Breast epithelium (tissue), 3 donors: ENCODE measurements at regions not wholly inside any gene's neighbourhood (a gene's known extent, or its start where the extent isn't known, plus 50 kb on each side); places are given as distances from the start of the nearest gene placed in this dataset.

Source experiments
- CTCF ChIP-seq, 3 donors: fragments of 450-650 bp; IDR thresholded peaks; one replicate each; pipeline ENCODE4 v1.5.1; 2016 to 2017; ENCODE audit warnings: antibody characterized with exemption in 3 of 3, mild to moderate bottlenecking in 3 of 3, moderate library complexity in 3 of 3
- POLR2A ChIP-seq: fragments of 450-650 bp; IDR thresholded peaks from one replicate; pipeline ENCODE4 v1.6.1; 2016; ENCODE audit warnings: antibody characterized with exemption, mild to moderate bottlenecking, moderate library complexity
- POLR2AphosphoS5 ChIP-seq, 3 donors: sonication (generic); formaldehyde crosslinking; IDR thresholded peaks; one replicate each; pipeline ENCODE4 v1.6.1; 2017; ENCODE audit warnings: antibody characterized with exemption in 3 of 3

DNA sequence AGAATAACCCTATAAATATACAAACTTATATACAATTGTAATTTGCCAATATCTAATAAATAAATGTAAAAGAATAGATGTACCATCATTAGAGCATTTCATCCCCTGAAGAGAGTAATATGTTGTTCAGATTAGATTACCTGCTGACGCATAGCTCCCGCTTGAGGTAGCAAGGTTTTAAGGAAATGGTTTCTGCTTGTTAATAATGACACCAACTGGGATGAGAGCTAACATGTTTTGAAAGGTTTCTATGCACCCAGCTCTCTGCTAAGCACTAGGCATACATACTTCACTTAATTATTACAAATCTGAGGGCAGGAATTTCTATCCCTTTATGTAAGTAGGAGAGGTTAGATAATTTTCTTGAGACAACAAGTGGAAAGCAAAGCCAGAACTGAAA is 1003.3 kb upstream of the SORCS1 start:
- TF ChIP-seq CTCF (IDR thresholded peaks at IDR 0.05) (no peak), POLR2AphosphoS5 (IDR thresholded peaks at IDR 0.05) (no peak), POLR2A (no peak)
